NCI-H2227 (cell line): ENCODE measurements at regions not wholly inside any gene's neighbourhood (a gene's known extent, or its start where the extent isn't known, plus 50 kb on each side); places are given as distances from the start of the nearest gene placed in this dataset.
"Not testable (repeated sequence)": the region's sequence is repeated elsewhere in the genome, so short reads cannot be mapped to it uniquely, and the experiment has no call there.

Experiments
- DNase-seq: peaks from one replicate; lab custom pipeline; 2025; ENCODE audit not compliant: unreplicated experiment; lab: John Stamatoyannopoulos, UW

DNA sequence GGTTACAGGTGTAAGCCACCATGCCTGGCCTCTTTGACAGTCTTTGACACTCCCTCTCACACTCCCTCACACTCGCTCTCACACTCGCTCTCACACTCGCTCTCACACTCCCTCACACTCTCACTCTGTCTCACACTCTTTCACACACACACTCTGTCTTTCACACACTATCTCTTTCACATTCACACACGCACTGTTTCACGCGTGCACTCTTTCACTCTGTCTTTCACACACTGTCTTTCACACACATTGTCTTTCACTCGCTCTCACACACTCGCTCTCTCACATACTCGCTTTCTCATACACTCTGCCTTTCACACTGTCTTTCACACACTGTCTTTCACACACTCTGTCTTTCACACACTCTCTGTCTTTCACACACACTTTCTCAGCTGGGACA lies 167.1 kb upstream of the CXCL13 start:
- DNase-seq, result no peak

DNA sequence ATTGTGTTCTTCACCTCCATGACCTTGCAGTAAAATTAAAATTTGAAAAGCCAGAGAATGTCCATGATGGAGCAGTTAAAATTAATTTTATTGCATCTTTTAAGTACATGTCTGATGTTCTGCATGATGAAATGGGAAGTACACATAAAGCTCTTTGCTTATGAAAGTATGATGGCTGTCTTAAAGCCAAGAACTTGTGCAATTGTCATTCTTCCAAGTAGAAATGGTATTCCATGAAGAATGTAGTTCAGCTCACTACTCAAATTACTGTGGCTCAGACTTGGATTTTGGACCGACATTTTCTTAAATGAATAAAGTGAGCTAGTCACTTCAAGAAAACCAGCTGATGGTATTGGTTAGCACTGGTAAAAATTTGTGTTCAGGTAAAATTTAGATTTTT lies 161.7 kb upstream of the CXCL13 start:
- no peak for DNase-seq

DNA sequence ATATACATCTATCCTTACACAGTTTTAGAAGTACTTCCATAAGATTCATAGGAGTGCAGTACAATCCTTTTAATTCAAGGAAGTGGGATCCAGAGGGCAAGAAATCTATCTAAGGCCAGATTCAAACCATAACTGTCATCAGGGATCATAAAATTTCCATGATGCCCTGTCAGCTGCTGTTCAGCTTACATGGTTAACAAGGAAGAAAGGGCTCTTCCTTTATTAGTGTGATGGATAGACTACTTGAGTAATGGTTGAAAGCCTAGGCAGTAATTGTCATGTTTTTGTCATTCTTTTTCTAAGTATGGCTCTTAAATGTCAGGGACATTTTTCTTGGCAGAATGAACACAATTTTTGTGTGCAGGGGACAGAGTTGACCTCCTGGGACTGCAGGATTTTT lies 159.8 kb upstream of the CXCL13 start:
- DNase-seq, result no peak

DNA sequence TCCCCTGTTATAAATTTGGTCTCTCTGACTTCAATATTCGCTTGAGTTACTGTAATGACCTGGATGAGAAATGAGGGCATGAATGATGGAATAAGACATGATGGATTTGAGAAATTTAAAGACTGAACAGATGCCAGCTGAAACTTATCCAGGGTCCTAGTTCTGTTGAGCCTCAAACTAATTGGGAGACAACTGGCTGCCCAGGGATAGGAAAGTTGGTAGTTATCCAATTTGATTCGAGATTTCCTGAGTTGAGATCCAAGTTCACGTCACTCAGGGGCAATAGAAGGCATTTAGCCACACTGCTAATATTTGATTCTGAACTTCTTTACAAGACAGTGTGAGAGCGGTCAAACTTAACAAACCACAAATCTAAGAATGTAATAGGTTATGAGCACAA lies 159.0 kb upstream of the CXCL13 start:
- no peak for DNase-seq

DNA sequence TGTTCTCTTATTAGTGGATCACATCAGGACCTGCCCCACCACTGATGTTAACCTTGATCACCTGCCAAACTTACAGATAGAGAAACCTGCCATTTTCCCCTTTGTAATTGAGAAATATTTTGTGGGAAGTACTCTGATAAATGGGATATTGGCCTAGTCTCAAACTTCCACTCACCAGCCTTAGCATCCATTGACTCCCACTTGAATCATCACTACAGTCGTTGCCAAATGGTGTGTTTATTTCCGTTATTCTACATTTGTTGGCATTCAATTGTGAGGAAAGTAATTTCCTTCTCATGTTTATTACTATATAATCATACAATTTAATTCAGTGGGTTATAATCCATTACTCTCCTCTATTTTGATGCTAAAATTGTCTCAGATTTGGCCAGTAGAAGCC lies 156.4 kb upstream of the CXCL13 start:
- DNase-seq, result no peak

DNA sequence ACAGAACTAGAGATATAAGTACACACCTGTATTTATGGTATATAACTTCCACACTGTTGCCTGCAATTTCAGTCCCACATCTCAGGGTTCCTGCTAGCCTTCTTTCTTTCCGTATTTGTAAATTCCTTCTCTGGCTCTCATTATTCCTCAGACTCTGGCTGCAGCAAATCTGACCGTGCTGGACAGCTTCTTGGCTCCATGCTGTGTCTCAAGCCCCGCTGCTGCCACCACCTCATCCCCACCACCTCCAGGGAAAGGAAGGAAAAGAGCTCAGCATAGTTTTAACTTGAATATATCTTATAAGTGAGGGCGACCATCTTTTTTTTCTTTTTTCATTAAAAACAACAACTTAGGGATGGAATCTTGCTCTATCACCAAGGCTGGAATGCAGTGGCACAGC lies 155.6 kb upstream of the CXCL13 start:
- no peak for DNase-seq

DNA sequence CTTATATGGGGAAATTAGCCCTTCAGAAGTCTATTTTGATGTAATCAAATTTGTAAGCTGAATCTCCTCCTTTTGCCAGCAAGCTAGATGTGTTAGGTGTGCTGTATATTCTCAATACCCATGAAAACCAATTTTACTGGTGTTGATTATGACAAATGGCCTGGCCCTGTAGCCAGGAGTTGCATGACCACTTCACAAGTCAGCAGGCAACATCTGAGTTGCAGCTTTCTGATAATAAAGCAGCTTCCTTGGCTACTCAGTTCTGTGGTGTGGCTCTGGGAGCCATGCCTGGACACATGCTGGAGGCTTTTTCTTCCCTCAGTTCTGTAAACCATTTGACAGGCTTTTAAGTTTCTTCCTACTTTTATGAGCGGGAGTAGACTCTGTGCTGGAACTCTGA lies 154.1 kb upstream of the CXCL13 start:
- no peak for DNase-seq

DNA sequence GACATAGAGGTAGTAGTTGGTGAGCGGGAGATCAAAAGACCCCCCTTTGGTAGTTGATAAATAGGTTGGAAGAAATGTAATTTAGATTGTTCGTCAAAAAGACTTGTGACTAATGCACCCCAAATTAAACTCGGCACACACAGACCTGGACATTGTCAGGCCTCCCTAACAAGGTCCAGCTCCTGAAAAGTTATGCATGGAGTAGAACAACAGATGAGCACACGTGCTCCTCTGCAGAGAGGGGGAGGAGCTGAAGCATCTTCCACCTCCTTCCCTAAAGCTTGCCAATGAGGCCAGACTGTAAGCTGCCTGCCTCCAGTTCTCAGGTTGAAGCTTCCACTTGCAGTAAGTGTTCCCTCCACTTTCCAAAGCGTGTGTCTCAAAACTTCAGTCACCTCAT lies 153.5 kb upstream of the CXCL13 start:
- DNase-seq, result not testable (repeated sequence)

DNA sequence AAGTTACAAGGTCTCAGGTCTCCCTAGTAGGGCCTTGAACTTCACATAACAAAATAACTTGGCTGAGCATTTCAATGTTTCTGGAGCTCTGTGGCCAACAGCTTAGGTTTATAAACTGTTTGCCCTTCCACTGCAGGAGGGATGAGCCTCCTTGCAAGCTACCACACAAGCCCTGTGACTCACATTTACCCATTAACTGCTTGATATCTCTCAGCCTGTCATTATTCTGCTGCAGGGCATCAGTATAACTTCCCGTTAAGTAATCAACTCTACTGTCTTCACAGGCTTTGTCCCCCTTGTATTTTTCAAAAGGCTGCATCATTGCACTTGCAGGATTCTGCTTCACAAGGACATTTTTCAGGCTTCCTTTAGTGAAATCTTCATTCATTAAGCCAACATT lies 151.7 kb upstream of the CXCL13 start:
- DNase-seq, result no peak

DNA sequence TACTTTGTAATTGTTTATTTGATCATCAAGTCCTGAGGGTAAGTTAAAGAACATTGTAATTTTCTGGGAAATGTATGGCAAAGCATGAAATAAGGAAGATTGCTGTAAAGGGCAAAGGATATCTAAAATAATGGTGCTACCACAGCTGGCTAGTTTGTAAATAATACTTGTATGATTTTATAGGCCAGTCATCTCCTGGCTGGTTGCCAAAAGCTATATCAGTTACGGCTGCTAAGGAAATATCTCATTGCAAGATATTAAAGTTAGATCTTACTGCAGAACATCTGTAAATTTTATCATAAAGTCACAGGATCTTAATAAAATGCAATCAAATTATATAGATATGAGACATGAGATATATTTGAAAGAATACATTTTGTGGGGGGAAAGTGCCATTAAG lies 150.8 kb upstream of the CXCL13 start:
- DNase-seq, result no peak

DNA sequence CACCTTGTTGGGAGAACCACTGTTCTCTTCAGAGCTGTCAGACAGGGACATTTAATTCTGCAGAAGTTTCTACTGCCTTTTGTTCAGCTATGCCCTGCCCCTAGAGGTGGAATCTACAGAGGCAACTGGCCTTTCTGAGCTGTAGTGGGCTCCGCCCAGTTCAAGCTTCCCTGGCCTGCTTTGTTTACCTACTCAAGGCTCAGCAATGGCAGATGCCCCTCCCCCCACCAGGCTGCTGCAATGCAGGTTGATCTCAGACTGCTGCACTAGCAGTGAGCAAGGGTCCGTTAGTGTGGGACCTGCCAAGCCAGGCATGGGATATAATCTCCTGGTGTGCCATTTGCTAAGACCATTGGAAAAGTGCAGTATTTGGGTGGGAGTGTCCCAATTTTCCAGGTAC lies 141.5 kb upstream of the CXCL13 start:
- not testable (repeated sequence) for DNase-seq

DNA sequence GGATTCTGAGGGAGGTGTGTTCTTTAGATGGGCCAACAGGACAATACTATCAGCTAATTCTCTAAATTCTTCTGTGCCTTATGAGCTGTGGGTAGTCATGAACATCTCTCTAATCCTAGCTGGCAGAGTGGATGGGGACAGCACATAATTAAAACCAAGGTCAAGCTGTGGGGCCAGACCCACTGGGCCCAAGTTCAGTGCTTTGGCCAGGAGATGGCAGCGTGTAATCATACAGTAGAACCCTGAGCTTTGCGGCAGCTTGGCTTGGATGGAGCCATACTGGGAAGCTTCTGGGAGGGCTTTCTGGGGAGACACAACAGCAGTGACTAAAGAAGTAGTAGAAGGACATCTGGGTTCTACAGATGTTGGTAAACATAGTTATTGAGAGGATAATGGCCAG lies 140.3 kb upstream of the CXCL13 start:
- DNase-seq, result no peak

DNA sequence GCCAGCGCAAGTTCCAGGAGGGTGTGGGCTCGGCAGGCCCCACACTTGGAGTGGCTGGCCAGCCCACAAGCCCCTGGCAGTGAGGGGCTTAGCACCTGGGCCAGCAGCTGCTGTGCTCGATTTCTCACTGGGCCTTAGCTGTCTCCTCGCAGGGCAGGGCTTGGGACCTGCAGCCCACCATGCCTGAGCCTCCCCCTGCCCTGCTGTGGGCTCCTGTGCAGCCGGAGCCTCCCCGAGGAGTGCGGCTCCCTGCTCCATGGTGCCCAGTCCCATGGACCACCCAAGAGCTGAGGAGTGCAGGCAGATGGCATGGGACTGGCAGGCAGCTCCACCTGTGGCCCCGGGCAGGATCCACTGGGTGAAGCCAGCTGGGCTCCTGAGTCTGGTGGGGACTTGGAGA lies 139.2 kb upstream of the CXCL13 start:
- no peak for DNase-seq

DNA sequence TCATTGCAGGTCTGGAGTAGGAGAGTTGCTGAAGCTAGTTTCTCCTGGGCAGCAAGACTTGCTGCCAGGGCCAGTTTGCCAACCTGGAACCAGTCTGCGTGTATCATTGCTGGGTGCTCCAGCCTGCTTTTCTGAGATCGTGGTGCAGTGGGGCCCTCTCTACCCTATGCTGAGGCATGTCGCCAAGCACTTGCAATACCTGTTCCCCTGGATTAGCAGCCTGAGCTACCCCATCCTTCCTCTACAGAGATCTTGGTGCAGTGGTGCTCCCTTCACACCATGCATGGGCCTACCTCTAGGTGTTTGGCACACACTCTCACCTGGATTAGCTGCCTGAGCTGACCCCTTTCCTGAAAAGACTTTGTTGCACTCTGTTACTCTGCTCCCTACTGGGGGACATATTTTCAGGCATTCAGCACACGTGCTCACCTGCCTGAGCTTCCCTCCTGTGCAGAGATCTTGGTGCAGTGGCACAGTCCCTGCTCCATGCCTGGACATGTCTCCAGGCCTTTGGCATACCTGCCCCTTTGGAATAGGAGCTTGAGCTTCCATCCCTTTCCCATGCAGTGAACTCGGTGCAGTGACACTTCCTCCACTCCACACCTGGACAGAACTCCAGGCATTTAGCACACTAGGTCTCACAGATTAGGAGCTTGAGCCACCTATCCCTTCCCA lies 133.7 kb upstream of the CXCL13 start:
- no peak for DNase-seq

DNA sequence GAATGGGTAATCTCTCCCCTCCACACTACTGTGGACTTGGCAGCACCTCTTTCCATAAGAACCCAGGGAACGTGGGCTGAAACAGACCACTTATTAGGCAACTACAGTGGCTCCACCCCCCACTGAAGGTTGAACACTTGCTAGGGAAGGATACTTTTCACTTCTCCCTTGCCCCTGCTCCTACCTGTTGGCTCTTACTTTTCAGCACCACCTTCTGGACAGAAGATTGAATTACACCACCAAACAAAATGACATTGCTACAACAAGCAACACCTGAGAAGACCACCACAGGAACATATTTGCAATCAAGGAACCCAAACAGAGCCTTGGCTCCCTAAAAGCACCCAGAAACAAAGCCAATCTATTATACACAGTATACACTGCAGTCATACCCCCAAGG lies 132.1 kb upstream of the CXCL13 start:
- DNase-seq, result no peak

DNA sequence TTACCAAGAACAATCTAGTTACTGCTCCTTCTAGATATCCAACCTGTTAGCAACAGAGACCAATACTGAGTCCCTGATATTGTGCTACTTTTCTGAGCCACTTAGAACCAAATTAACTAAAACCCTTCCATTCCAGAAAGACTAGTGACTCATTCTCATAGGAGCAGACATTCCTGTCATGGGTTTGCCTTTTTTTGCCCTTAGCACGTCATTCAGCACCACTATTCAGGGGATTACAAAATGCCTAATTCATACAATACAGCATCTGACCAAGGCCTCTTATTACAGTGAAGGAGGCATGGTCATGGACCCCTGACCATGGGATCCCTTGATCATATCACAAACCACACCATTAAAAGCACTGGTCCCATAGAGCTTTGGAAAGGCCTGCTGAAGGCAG lies 123.8 kb upstream of the CXCL13 start:
- no peak for DNase-seq

DNA sequence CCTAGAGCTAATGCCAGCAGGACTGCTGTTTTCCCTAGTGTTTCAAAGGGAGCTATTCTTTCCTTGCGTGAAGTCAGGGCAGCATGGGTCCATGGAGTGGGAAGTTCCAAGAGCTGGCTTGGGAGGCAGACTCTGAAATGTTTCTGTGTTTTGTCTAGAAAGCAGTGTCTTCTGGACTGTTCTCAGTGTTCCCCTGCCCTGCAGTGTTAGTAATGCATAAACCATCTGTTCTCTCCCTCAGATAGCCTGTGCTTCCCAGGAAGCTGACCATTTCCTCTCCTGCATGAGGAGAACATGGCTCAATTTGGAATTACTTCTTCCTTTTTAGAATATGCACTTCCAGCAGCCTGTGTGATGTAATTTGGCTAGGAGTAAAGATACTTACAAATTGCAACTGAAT lies 116.7 kb upstream of the CXCL13 start:
- no peak for DNase-seq

DNA sequence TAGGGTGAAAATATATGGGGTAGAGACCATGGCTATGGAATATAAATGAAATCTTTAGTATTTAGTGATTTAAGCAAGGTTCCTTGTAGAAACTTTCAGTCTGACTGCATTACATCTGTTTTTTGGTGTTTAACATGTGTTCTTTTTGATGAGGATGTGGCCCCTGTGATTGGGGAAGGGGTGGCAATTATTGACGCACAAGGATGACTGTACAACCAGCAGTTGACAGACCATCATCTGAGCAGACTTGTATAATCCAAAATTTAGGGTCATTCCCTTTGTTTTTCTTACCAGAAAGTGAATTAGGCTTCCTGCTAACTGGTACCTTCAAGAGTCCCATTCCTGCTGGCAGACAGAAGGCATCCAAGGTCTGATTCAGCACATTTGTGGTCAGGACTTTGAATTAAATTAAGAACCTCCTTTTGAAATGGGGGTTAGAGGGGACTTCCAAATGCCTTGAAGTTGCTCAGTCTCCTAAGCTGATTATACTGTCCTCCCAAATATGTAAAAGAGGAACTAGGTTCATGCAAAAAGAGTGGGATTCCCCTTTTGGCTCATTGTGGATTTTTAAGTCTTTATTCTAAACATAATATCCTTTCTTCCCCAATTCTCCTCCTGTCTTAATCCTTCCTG lies 112.4 kb upstream of the CXCL13 start:
- DNase-seq, result no peak

DNA sequence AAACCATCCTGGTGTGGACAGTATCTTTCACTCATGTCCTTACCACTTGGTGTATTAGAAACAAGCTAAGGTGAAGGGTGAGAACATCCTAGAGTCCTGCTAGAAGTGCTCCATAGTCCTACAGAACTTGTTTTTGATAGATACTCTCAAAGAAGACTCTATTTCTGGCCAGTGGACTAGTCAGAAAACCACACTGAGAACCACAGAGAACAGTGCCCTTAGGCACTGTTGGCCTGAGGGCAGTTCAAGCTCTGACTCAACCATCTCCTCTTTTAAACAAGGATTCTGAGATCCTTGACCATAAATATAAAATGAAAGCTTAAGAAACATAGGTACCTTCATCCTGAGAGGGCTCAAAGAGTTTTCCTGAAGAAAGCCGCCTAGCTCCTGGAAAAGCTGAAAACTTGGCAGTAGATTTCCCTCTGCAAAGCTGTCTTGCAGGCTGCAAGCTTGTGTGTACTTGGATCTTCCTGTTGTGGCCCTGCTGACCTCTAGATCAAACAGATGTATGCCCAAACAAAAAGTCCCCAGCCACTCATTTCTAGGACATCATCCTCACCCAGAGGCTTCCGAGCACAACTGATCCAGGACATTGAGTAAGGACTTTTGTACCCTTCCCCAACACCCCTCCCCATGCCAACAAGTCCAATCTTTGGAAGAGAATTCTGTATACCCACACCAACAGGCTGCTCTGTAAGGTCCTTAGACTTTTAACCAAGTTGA lies 111.6 kb upstream of the CXCL13 start:
- no peak for DNase-seq

DNA sequence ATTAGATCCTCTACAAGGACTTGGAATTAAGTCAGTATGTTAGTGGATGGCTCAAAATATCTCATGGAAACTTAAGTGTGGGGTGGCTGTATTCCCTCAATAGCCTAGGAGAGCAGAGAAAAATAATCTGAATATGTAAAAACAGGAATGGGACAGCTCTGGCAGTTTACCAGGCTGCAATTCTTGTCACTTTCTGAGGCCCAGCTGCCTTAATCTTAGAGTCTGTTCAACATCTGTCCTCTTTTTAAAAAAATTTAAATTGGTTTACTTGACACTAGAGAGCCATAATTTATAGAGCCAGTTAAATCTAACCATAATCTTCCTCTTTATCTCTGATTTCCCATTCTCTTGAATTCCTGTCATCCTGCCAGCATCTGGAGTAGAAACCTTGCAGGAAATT lies 109.2 kb upstream of the CXCL13 start:
- no peak for DNase-seq

DNA sequence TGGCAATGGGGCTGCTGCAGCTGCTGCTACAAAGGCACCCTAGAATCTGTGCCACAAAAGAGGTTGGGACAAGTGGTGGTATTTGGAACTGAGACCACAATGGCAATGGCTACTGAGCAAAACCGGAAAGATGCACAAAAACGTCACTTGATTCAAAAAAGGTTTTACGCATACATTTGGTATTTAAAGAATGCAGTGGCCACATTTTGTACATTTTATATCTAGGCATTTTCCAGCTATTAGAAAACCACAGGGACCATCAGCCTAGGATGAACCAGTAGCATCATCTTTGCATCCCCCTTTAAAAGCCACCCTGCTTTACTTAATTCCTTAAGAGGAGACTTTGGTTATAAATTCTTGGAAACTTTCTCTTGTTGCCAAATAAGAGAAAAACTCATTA lies 104.8 kb upstream of the CXCL13 start:
- no peak for DNase-seq

DNA sequence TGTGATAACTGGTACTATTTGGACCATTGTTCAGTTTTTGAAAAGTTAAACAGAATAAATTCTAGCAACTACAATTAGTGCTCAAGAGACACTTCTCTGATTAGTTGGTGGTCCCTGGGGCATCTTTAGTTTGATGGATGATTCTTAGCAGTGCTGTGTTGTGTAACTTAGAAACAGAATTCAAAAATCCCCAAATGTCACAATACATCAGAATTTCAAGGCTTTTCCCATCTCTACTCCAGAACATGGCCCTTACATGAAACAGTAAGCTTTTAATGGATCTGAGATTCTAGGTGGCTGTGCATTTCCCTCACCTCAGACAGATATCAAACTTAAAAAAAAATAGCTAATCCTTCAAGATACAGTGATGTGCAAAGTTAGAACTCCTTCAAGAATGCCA lies 104.4 kb upstream of the CXCL13 start:
- DNase-seq, result no peak

DNA sequence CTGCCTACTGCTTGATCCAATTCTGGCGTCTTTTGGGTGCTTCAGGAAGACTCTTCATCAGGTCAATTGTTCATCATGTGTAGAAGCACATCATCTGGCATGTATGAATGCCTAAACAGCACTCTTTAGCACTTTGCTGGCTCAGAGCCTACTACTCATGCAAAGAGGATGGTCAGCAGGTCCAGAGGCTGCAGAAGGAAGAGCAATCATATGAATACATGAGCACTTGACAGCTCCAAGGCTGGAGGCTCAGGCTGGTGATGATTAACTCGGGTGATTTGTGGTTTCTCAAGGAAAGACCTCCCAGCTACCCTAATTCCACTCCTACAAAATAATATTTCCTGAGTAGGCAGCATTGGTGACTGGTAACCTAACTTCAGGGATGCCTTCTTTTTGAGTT lies 103.8 kb upstream of the CXCL13 start:
- DNase-seq, result no peak
